ENCODE measurements at regions not wholly inside any gene's neighbourhood (a gene's known extent, or its start where the extent isn't known, plus 50 kb on each side); places are given as distances from the start of the nearest gene placed in this dataset.

DNA sequence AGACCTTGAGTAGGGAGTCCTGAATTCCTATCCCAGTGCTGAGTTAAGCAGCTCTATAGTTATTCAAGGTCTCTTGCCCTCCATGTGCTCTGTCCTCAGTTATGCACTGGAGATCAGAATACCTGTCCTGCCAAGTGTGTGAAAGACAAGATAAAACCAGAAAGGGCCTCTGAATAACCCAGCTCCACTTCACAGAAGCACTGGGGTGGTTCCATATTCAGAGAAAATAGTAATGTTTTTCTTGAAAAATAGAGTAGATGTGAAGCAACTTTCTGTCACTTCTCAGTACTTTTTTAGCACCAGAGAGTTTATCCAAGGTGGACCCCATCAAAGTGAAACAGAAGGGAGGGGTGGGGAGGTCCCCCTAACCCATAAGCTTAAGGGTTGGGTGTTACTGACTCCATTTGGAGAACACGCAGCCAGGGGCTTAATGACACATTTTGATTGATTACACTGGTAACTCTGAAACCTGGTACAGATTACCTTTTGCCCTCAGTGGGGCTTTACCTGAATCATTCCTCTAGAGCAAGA, 509.8 kb upstream of the JARID2 start:
- Histone ChIP-seq H3K4me3 (no peak overlapping the region), H3K4me1 (no peaks in the 10 kb centered on the region), H3K36me3 (no peaks in the 10 kb centered on the region), H3K27me3 (no peaks in the 10 kb centered on the region), H3K9me3 (no peaks in the 10 kb centered on the region), H3K27ac (no peak overlapping the region)
- intact Hi-C loops (cut with DNase I): no loop called here
- no peak for DNase-seq
- 93 to 95% methylated on average over 1 of the region's 1 CpG for WGBS, 2 donors
- no peak for TF ChIP-seq EP300 (IDR thresholded peaks at IDR 0.05)
- TF ChIP-seq, protein P1, sequence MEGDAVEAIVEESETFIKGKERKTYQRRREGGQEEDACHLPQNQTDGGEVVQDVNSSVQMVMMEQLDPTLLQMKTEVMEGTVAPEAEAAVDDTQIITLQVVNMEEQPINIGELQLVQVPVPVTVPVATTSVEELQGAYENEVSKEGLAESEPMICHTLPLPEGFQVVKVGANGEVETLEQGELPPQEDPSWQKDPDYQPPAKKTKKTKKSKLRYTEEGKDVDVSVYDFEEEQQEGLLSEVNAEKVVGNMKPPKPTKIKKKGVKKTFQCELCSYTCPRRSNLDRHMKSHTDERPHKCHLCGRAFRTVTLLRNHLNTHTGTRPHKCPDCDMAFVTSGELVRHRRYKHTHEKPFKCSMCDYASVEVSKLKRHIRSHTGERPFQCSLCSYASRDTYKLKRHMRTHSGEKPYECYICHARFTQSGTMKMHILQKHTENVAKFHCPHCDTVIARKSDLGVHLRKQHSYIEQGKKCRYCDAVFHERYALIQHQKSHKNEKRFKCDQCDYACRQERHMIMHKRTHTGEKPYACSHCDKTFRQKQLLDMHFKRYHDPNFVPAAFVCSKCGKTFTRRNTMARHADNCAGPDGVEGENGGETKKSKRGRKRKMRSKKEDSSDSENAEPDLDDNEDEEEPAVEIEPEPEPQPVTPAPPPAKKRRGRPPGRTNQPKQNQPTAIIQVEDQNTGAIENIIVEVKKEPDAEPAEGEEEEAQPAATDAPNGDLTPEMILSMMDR (IDR thresholded peaks at IDR 0.05): no peak
- no peak for TF ChIP-seq POLR2AphosphoS5 (IDR thresholded peaks at IDR 0.05)
- TF ChIP-seq POLR2A (IDR thresholded peaks at IDR 0.05): no peak

- no peaks in the 10 kb centered on the region for H3K4me1 ChIP-seq
- TF ChIP-seq, protein P1 (IDR thresholded peaks at IDR 0.05): no peak
- TF ChIP-seq EP300 (IDR thresholded peaks at IDR 0.05) (no peak), POLR2A (IDR thresholded peaks at IDR 0.05) (no peak), POLR2AphosphoS5 (IDR thresholded peaks at IDR 0.05) (no peak)
- 82 to 85% methylated on average over 2 of the region's 2 CpGs for WGBS, 2 donors
- H3K36me3 ChIP-seq: no peaks in the 10 kb centered on the region
- intact Hi-C loops (cut with DNase I): no loop called here
- no peak for DNase-seq
- H3K9me3 ChIP-seq: no peaks in the 10 kb centered on the region
- H3K27ac ChIP-seq: no peak overlapping the region
- no peak overlapping the region for H3K4me3 ChIP-seq
- no peaks in the 10 kb centered on the region for H3K27me3 ChIP-seq
Measured at GRCh38 chr6:14736554-14736953, 509.3 kb upstream of the JARID2 start.

GRCh38 chr6:14738497-14738896, 507.4 kb upstream of the JARID2 start:
- WGBS, 2 donors: 94 to 100% methylated on average over 2 of the region's 2 CpGs
- H3K4me1 ChIP-seq: no peaks in the 10 kb centered on the region
- H3K9me3 ChIP-seq: no peaks in the 10 kb centered on the region
- intact Hi-C loops (cut with DNase I): no loop called here
- no peak overlapping the region for H3K4me3 ChIP-seq
- no peaks in the 10 kb centered on the region for H3K36me3 ChIP-seq
- DNase-seq: no peak
- TF ChIP-seq, protein P1 (IDR thresholded peaks at IDR 0.05): no peak
- H3K27ac ChIP-seq: no peak overlapping the region
- H3K27me3 ChIP-seq: no peaks in the 10 kb centered on the region

GRCh38 chr6:14738933-14739332, 506.9 kb upstream of the JARID2 start:
- Histone ChIP-seq H3K4me3 (no peak overlapping the region), H3K27ac (no peak overlapping the region), H3K36me3 (no peaks in the 10 kb centered on the region), H3K9me3 (no peaks in the 10 kb centered on the region), H3K27me3 (no peaks in the 10 kb centered on the region), H3K4me1 (no peaks in the 10 kb centered on the region)
- no peak for DNase-seq
- TF ChIP-seq POLR2AphosphoS5 (IDR thresholded peaks at IDR 0.05): no peak
- TF ChIP-seq, protein P1 (IDR thresholded peaks at IDR 0.05): no peak
- intact Hi-C loops (cut with DNase I): no loop called here
- 64 to 91% methylated on average over 5 of the region's 5 CpGs for WGBS, 2 donors

GRCh38 chr6:14739827-14740226, 506.0 kb upstream of the JARID2 start:
- WGBS, 2 donors: 80 to 92% methylated on average over 7 of the region's 7 CpGs
- TF ChIP-seq POLR2A (IDR thresholded peaks at IDR 0.05) (no peak), POLR2AphosphoS5 (IDR thresholded peaks at IDR 0.05) (no peak), EP300 (IDR thresholded peaks at IDR 0.05) (no peak)
- TF ChIP-seq, protein P1 (IDR thresholded peaks at IDR 0.05): no peak
- DNase-seq: no peak
- H3K27ac ChIP-seq: no peak overlapping the region
- H3K4me3 ChIP-seq: no peak overlapping the region
- intact Hi-C loops (cut with DNase I): no loop called here
- H3K4me1 ChIP-seq: no peaks in the 10 kb centered on the region
- H3K36me3 ChIP-seq: no peaks in the 10 kb centered on the region
- no peaks in the 10 kb centered on the region for H3K9me3 ChIP-seq
- H3K27me3 ChIP-seq: no peaks in the 10 kb centered on the region

Measured in sigmoid colon (tissue), 6 donors.